Left lobe of liver (tissue), 2 donors: ENCODE measurements at regions not wholly inside any gene's neighbourhood (a gene's known extent, or its start where the extent isn't known, plus 50 kb on each side); places are given as distances from the start of the nearest gene placed in this dataset.

Experiments used
- ATAC-seq: fragments of 200-7000 bp; cut with Tn5 transposase; one replicate; pipeline ENCODE4 v1.9.1; 2020; ENCODE audit warnings: mild to moderate bottlenecking, moderate library complexity
- DNase-seq: peaks from one replicate; pipeline ENCODE4 v3.0.0-alpha.2; 2020; ENCODE audit warnings: low spot score
- donor health status: DM: no; HTN: no; CAD: no; lungs with moderate emphysema.
- donor health status: DM: no; HTN: yes; CAD: no.

- DNase-seq, result no peak
- ATAC-seq, result no peak
These were observed 173.2 kb upstream of the HMGA2 start for GRCh38 chr12:65651060-65651459.

GRCh38 chr12:65653321-65653720 is 171.0 kb upstream of the HMGA2 start:
- ATAC-seq (no peak), DNase-seq (no peak)

DNA sequence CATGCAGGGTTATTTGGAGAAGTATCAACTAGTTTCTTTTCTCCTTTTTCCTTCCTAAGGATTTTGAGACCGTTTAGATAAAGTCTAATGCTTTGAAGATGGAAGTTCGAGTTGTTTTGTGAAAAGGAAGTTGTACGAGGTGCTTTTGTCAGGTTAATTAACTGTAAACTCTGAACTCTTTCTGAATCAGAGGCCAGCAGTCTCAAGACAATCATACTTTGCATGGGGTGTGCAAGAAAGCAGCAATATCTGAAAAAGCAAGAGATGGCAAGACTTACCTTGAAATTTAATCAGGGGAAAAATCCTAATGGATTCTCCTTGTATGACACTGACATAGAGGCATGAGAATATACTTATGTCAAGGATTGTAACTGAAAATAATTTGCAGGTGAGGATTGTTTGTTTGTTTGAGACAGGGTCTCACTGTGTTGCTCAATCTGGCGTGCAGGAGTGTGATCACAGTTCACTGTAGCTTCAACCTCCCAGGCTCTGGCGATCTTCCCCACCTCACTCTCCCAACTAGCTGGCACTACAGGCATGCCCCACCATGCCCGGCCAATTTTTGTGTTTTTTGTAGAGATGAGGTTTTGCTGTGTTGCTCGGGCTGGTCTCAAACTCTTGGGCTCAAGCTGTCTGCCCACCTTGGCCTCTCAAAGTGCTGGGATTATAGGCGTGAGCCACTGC is 170.2 kb upstream of the HMGA2 start:
- ATAC-seq (no peak), DNase-seq (no peak)

- no peak for ATAC-seq
- no peak for DNase-seq
These were observed 169.2 kb upstream of the HMGA2 start for GRCh38 chr12:65655074-65655493.

DNA sequence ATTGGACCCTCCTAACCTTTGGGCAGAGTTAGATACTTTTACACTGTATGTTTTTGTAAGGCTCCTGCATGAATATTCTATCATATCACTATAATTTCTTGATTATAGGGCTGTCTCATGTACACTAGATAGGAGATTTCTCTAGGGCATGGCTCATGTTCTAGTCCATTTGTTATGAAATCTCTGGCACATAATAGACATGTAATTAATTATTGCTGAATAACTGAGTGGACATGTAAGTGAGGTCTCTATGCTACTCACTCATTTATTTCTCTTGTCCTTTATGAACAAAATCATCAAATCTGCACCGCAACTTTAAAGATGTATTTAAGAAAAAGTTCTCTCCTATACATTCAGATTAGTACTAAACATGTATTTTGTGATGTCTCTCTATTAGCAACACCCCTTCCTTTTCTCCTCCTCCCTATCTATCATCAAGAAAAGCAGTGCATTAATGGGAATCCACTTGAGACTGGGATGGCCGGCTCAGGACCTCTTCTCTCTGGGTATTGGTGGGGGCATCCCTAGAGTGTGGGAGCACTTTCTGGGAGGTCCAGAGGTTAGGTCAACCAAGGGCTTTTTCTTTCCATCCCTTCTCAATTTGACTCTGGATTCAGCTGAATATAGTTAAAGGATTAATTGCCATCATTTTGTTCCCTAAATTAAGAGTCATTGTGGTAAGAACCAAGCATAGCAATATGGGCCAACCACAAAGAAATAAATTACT is 168.0 kb upstream of the HMGA2 start:
- ATAC-seq, result no peak
- DNase-seq, result no peak

DNA sequence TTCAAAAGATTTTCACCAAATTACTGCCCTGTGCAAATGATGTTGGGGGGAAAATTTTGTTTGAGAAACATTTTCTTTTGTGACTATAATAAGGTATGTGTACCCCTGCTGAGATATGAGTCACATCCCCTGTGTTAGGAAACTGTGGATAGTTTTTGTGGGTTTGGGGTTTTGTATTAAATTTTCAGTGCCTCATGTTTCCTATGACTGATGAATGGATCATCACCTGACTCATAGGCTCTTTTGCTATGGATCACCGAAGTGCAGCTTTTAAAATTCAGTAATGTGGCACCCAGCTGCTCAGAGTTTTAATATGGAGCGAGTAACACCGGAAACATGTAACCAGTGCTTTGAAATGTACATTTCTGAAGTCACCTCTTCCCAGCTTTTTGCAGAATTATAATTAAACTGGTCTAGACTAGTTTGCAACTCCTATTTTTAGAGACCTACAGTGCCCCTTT is 167.4 kb upstream of the HMGA2 start:
- ATAC-seq, result no peak
- no peak for DNase-seq

GRCh38 chr12:65657635-65658034 is 166.6 kb upstream of the HMGA2 start:
- ATAC-seq (no peak), DNase-seq (no peak)

GRCh38 chr12:65658360-65658759 is 165.9 kb upstream of the HMGA2 start:
- DNase-seq, result no peak
- ATAC-seq, result no peak

- DNase-seq (no peak), ATAC-seq (no peak)
These were observed 164.6 kb upstream of the HMGA2 start for GRCh38 chr12:65659681-65660080.

DNA sequence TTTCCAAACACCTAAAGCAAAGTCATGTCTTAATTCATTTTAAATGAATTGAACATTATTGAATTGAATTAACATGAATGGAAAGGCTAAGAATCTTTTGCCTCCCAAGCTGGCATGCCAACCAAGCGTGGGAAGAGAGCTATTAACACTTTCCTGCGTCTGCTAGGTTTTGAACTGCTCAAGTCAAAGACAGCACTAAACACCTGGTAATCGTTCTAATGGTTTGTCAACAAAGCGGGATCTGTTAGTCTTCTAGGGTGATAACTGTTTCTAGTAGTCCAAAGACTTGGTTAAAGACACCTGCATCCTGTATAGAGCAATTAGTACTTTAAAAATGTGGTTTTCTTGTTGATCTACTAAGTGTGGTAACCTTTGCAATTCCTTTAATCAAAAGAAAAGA is 164.2 kb upstream of the HMGA2 start:
- DNase-seq, result no peak
- no peak for ATAC-seq

GRCh38 chr12:65660836-65661235 is 163.4 kb upstream of the HMGA2 start:
- ATAC-seq (no peak), DNase-seq (no peak)

DNA sequence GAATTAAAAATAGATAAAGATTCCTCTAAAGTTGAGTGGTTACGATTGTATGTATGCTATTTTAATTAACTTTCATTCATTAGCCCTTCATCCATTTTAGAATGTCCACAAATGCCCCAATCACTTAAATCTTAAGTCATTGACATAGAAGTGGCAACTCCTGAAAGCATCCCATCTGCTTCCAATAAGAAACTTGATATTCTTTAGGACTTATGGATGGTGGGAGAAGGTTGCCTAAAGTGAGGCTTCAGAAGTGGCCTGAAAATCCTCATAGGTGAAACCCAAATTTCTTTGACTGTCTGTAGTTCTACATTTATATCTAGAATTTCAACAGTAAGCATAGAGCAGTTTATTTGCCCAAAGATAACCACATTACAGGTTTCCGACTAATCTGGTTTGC is 161.7 kb upstream of the HMGA2 start:
- ATAC-seq (no peak), DNase-seq (no peak)

DNA sequence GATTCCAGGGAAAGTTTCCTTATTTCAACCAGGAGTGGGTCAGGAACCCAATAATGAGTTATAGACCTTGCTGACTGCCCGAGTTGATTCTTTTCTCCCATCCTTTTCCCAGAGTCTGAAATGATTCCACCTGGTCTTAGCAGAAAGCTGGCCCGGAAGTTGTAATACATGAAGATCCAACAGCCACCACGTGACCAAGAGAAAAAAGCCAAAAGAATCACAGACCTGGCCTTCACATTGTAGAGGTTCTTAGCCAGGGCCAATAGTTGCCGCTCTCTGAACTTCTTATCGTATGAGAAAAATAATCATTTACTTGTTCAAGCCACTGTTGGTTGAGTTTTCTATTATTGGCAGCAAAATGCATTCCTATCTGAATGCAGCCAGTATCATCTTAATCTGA is 161.2 kb upstream of the HMGA2 start:
- no peak for ATAC-seq

DNA sequence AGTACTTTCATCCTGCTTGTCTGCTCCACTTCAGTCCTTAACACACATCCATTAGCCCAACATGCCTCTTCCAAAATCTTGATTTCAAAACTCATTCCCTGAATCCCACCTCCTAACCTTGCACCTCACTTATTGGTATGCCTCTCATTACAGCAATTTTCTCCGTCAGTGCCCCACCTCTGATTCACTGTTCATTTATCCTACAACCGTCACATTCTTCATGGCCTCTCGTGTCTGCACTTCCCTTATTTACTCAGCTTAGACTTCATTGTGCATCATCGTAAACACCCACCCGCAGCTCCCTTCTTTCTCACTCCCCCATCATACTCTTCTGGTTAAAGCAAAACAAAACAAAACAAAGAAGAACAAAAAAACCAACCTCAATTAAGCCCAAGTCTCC is 160.6 kb upstream of the HMGA2 start:
- DNase-seq, result no peak
- ATAC-seq, result no peak

More for the DNA sequence above, 161.2 kb upstream of the HMGA2 start:
- no peak for DNase-seq

DNA sequence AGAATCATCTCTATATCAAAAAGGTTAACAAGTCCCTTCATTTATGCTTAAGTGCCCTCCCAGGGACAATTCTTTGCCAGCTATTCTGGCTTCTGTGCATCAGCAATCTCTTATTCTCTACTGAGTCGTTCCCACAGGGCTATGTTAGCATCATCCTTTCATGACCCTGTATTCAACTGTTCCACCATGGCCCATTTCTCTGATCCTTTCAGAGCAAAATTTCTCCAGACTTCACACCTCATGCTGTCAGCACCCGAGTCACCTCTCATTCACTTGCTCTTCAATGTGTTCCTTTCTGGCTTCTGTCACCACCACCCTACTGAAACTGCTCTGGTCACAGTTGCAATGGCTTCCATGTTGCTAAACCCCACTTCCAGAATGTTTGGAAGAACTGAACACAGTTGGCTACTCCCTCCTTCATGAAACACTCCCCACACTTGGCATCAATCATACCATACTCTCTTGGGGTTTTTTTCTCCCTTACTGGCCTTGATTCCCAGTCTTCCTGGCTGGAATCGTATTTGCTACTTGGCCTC is 159.5 kb upstream of the HMGA2 start:
- no peak for ATAC-seq
- DNase-seq, result no peak

DNA sequence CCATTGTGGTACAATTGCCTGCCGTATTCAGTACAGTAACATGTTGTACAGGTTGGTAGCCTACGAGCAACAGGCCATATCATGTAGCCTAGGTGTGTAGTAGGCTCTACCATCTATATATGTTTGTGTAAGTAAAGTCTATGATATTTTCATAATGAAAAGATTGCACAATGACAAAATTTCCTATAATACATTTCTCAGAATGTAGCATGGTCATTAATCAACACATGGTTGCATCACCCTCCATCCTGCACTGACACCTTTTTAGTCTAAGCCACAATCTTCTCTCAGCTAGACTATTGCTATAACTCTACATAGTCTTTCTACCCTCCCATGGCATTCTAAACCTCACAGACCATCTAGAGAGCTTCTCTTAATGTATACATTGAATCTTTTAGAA is 158.5 kb upstream of the HMGA2 start:
- no peak for DNase-seq
- no peak for ATAC-seq

- DNase-seq (no peak), ATAC-seq (no peak)
These were observed 157.4 kb upstream of the HMGA2 start for GRCh38 chr12:65666876-65667275.

GRCh38 chr12:65667932-65668331 is 156.4 kb upstream of the HMGA2 start:
- no peak for ATAC-seq
- no peak for DNase-seq

- ATAC-seq (no peak), DNase-seq (no peak)
These were observed 155.1 kb upstream of the HMGA2 start for GRCh38 chr12:65668981-65669695.

DNA sequence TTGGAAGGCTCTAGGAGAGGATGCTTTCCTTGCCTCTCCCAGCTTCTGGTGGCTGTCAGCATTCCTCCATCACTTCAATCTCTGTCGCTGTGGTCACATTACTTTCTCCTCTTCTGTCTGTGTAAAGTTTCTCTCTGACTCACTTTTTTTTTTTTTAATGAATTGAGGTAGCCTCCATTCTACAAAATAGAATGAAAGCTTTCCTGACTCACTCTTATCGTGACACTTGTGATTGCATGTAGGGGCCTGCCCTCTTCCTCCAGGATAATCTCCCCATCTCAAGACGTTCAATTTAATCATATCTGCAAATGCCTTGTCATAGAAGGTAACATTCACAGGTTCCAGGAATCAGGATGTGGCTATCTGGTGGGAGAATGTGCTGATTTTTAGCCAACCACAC is 153.5 kb upstream of the HMGA2 start:
- ATAC-seq (no peak), DNase-seq (no peak)

- no peak for ATAC-seq
- DNase-seq, result no peak
These were observed 151.8 kb upstream of the HMGA2 start for GRCh38 chr12:65672441-65672840.
